Prostate gland (tissue), 2 donors: ENCODE measurements at regions not wholly inside any gene's neighbourhood (a gene's known extent, or its start where the extent isn't known, plus 50 kb on each side); places are given as distances from the start of the nearest gene placed in this dataset.

Experiments
- DNase-seq: peaks from one replicate; pipeline ENCODE4 v3.0.0-alpha.2; 2019; ENCODE audit warnings: low spot score
- H3K27ac ChIP-seq, 2 donors: fragments of 200-600 bp; sonication (generic); 2 replicates each; pipeline ENCODE4 v1.5.1; 2017 to 2019
- H3K27me3 ChIP-seq: fragments of 200-600 bp; sonication (generic); replicated peaks from 2 replicates; pipeline ENCODE4 v1.5.1; 2019; ENCODE audit not compliant: insufficient read depth
- H3K36me3 ChIP-seq, 2 donors: fragments of 200-600 bp; sonication (generic); 1 replicate in 1 of 2; 2 replicates in 1 of 2; pipeline versions ENCODE4 v1.5.1 to v1.8.1; 2017 to 2019
- H3K4me1 ChIP-seq: fragments of 200-600 bp; sonication (generic); replicated peaks from 2 replicates; pipeline ENCODE4 v1.5.1; 2019
- H3K4me3 ChIP-seq, 2 donors: fragments of 200-600 bp; sonication (generic); 2 replicates each; pipeline ENCODE4 v1.5.1; 2017 to 2019
- H3K9me3 ChIP-seq: fragments of 200-600 bp; sonication (generic); 2 replicates; pipeline ENCODE4 v1.5.1; 2017
- POLR2A ChIP-seq: fragments of 450-650 bp; IDR thresholded peaks from one replicate; pipeline ENCODE4 v1.6.1; 2016; ENCODE audit warnings: antibody characterized with exemption, mild to moderate bottlenecking
- POLR2AphosphoS5 ChIP-seq: sonication (generic); formaldehyde crosslinking; IDR thresholded peaks from one replicate; pipeline ENCODE4 v1.6.1; 2017; ENCODE audit warnings: antibody characterized with exemption
- WGBS: methylation state at CpG from one replicate; pipeline ENCODE4 v1.1.5; 2018; 5-methylcytosine and 5-hydroxymethylcytosine counted together
- intact Hi-C: fragments of 100-400 bp; cut with DNase I; formaldehyde crosslinking; loops from one replicate; pipeline ENCODE4 v1.14.2; 2022
- TF ChIP-seq, protein P1 (sequence below), 4 experiments: fragments of 200-600 bp in 2 of 4; fragments of 450-650 bp in 2 of 4; sonication (generic) in 2 of 4; IDR thresholded peaks; 1 replicate in 3 of 4; 2 replicates in 1 of 4; pipeline ENCODE4 v1.5.1; 2016 to 2019; ENCODE audit warnings: antibody characterized with exemption in 4 of 4, mild to moderate bottlenecking in 2 of 4, moderate library complexity in 2 of 4

DNA sequence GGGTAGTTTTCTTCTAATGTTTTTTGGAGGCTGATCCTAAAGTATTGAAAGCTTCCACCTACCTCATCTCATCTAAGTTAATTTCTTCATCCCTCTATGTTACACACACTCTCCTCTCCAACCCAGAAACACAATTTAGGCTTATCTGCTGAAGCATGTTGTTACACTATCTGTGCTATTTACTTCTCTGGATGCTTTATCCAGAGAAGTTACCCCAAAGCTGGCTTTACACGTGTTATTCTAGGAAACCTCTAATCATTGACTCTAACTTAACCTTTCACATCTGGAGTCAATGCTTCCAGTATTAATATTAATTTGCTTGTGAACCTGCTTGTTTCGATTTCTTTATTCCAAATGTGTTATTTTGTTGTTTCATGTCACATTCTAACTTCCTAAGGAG is 87.3 kb upstream of the NMU start:
- WGBS: 53% methylated on average over 2 of the region's 2 CpGs
- no peak for DNase-seq
- no peaks in the 10 kb centered on the region for H3K36me3 ChIP-seq
- H3K4me3 ChIP-seq: no peak overlapping the region
- no peaks in the 10 kb centered on the region for H3K27me3 ChIP-seq
- intact Hi-C loops: no loop called here
- TF ChIP-seq, protein P1, sequence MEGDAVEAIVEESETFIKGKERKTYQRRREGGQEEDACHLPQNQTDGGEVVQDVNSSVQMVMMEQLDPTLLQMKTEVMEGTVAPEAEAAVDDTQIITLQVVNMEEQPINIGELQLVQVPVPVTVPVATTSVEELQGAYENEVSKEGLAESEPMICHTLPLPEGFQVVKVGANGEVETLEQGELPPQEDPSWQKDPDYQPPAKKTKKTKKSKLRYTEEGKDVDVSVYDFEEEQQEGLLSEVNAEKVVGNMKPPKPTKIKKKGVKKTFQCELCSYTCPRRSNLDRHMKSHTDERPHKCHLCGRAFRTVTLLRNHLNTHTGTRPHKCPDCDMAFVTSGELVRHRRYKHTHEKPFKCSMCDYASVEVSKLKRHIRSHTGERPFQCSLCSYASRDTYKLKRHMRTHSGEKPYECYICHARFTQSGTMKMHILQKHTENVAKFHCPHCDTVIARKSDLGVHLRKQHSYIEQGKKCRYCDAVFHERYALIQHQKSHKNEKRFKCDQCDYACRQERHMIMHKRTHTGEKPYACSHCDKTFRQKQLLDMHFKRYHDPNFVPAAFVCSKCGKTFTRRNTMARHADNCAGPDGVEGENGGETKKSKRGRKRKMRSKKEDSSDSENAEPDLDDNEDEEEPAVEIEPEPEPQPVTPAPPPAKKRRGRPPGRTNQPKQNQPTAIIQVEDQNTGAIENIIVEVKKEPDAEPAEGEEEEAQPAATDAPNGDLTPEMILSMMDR (IDR thresholded peaks at IDR 0.05): no peak
- TF ChIP-seq POLR2A: no peak
- no peak for TF ChIP-seq POLR2AphosphoS5
- no peak overlapping the region for H3K27ac ChIP-seq
- no peaks in the 10 kb centered on the region for H3K4me1 ChIP-seq
- no peaks in the 10 kb centered on the region for H3K9me3 ChIP-seq

DNA sequence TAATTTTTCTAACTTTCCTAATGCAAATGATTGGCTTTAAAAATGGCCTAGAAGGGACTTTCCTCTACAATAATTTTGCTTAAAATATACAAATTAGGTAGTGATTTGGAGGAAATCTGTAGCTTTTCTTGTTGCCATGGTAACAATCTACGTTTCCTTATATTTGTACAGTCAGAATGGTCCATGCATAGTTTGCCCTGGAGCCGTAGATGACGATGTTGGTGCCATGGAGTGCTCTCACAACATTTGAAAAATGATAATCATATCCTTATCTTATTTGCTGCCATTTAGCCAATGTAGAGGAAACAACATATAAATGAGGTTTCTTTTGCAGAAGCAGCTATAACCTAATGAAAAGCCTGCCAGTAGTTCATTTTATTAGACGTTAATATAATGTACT is 89.0 kb upstream of the NMU start:
- WGBS: 34% methylated on average over 4 of the region's 4 CpGs
- no peak for TF ChIP-seq POLR2AphosphoS5
- no peak for TF ChIP-seq POLR2A
- intact Hi-C loops: no loop called here

DNA sequence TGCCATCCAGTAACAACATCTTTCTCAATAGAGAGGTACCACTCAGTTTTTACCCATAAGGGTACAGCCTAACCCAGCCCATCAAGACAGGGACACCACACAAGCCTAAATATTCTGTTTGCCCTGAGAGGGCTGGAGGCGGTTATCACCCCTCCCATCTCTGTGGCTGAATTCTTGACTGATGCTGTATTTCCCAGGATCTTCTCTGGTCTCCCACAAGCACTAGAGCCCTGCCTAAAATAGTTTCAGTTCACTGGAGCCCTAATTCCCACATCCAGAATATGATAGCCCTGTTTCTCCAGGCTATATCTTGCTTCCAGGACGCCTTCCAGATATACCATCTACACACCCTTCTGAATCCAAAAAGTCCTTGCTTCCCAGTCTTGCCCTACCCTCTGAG is 91.6 kb upstream of the NMU start:
- Histone ChIP-seq H3K27me3 (no peaks in the 10 kb centered on the region), H3K4me1 (no peaks in the 10 kb centered on the region), H3K4me3 (no peak overlapping the region), H3K9me3 (no peaks in the 10 kb centered on the region), H3K36me3 (no peaks in the 10 kb centered on the region), H3K27ac (no peak overlapping the region)
- DNase-seq: no peak
- WGBS: 91% methylated on average over 2 of the region's 2 CpGs
- intact Hi-C loops: no loop called here
- no peak for TF ChIP-seq POLR2AphosphoS5
- TF ChIP-seq, protein P1 (IDR thresholded peaks at IDR 0.05): no peak
- TF ChIP-seq POLR2A: no peak

More for the DNA sequence above, 89.0 kb upstream of the NMU start:
- no peaks in the 10 kb centered on the region for H3K27me3 ChIP-seq
- no peak overlapping the region for H3K27ac ChIP-seq
- H3K4me3 ChIP-seq: no peak overlapping the region
- no peak for DNase-seq
- no peaks in the 10 kb centered on the region for H3K4me1 ChIP-seq
- no peaks in the 10 kb centered on the region for H3K36me3 ChIP-seq
- no peaks in the 10 kb centered on the region for H3K9me3 ChIP-seq

DNA sequence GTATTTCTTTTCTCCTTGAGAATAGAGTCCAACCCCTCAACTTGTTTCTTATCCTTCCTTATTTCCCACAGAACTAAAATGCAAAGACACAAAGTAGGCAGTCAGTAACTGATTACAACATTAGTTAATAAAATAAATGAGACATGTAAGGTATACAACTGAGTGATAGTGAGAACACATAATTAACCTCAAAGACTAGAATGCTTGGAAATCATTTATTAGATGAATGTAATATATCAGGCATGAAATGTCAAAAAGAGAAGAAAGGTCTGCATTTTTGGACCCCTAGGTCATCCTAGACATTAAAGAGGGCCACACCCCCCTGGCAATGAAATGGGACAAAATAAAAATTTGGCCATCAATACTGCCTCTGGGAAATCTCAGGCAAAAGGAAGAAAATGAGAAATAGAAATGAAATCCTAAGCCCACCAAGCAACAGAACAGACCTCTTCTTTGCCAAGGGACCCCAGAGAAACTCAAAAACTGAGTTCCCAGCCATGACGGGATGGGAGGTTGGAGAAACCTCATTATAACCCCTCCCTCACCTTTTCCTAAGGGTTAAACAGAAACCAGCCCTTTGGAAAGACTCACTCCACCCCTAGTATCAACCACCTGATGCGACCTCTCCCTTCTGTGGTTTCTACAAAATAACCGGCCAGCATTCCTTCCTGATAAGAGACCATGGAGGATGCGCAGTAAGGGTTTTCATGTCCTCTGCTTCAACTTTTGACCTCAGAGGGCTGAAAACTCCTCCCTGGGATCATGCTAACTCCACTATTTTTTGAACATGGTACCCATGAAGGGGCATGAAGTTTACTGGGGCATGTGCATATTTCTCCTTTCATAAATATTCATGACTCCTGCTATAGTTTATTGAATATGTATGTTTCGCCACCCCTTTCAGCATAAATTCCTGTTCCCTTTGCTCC is 90.0 kb upstream of the EXOC1L start:
- H3K4me1 ChIP-seq: no peaks in the 10 kb centered on the region
- intact Hi-C loops: no loop called here
- no peak overlapping the region for H3K4me3 ChIP-seq
- no peak overlapping the region for H3K27ac ChIP-seq
- no peak for DNase-seq
- no peaks in the 10 kb centered on the region for H3K27me3 ChIP-seq
- TF ChIP-seq POLR2AphosphoS5 (no peak), POLR2A (no peak)
- TF ChIP-seq, protein P1 (IDR thresholded peaks at IDR 0.05): no peak
- WGBS: 63% methylated on average over 5 of the region's 5 CpGs
- H3K36me3 ChIP-seq: no peaks in the 10 kb centered on the region
- no peaks in the 10 kb centered on the region for H3K9me3 ChIP-seq

DNA sequence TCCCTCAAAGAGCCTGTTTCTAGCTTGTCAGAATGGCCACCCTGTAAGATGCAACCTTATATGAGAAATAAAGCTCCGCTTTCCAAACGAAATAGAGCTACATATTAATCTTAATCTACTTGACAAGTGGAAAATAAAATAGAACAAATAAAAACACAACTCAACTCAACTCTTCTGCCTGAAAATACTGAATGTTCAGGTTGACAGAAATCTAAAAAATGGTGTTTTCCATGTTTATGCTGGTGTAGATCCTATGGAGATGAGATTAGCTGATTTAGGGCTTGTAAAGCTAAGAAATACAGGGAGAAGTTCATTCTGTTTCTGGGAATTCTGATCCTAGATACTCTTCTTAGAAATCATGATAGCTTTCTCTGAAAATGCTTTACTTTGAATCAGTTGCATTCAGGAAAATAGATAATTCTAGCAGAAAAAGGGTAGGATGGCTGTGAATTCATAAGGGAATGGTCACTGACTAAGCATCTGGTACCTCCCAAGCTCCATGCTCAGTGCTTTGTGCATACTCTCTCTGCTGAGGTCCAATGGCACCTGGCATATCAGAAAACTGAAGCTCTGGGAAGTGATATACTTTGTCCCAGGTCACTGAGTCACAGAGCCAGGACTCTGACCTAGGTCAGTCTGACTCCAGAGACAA is 89.2 kb upstream of the EXOC1L start:
- Histone ChIP-seq H3K4me3 (no peak overlapping the region), H3K9me3 (no peaks in the 10 kb centered on the region), H3K36me3 (no peaks in the 10 kb centered on the region), H3K27me3 (no peaks in the 10 kb centered on the region), H3K4me1 (no peaks in the 10 kb centered on the region), H3K27ac (no peak overlapping the region)
- 87% methylated on average over 2 of the region's 2 CpGs for WGBS
- TF ChIP-seq POLR2A (no peak), POLR2AphosphoS5 (no peak)
- TF ChIP-seq, protein P1 (IDR thresholded peaks at IDR 0.05): no peak
- no peak for DNase-seq
- intact Hi-C loops: no loop called here
